ENCODE measurements at regions not wholly inside any gene's neighbourhood (a gene's known extent, or its start where the extent isn't known, plus 50 kb on each side); places are given as distances from the start of the nearest gene placed in this dataset.
"Not testable (repeated sequence)": the region's sequence is repeated elsewhere in the genome, so short reads cannot be mapped to it uniquely, and the experiment has no call there.

GRCh38 chr4:159950707-159951106 is 847.8 kb downstream of the RAPGEF2 start:
- no peak for DNase-seq

DNA sequence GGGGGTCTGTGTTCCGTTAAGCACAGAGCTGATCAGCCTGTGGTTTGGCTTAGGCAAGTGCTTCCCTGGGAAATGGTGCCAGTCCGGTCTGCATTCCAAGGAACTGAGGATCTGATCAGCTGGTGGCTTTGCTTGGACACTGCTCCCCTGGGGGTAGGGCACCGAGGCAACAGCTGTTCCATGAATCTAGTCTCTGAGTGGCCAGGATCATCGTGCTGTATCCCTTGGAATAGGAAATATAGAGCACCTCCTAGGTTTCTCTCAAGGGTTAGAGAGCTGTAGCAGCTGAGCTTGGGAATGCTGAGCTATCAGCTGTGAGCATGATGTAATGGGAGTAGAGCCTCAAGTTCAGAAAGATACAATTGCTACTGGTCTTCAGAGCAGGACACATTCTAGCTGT is 863.9 kb downstream of the RAPGEF2 start:
- no peak for DNase-seq

DNA sequence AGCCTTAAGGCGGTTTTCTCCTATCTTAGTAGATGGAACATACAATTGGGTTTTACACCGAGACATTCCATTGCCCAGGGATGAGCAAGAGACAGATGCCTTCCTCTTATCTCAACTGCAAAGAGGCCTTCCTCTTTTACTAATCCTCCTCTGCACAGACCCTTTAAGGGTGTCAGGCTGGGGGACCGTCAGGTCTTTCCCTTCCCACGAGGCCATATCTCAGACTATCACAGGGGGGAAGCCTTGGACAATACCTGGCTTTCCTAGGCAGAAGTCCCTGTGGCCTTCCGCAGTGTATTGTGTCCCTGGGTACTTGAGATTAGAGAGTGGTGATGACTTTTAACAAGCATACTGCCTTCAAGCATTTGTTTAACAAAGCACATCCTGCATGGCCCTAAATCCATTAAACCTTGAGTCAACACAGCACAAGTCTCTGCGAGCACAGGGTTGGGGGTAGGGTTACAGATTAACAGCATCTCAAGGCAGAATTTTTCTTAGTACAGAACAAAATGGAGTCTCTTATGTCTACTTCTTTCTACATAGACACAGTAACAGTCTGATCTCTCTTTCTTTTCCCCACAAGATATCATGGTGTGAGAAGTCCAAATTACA is 874.1 kb downstream of the RAPGEF2 start:
- DNase-seq, result not testable (repeated sequence)

DNA sequence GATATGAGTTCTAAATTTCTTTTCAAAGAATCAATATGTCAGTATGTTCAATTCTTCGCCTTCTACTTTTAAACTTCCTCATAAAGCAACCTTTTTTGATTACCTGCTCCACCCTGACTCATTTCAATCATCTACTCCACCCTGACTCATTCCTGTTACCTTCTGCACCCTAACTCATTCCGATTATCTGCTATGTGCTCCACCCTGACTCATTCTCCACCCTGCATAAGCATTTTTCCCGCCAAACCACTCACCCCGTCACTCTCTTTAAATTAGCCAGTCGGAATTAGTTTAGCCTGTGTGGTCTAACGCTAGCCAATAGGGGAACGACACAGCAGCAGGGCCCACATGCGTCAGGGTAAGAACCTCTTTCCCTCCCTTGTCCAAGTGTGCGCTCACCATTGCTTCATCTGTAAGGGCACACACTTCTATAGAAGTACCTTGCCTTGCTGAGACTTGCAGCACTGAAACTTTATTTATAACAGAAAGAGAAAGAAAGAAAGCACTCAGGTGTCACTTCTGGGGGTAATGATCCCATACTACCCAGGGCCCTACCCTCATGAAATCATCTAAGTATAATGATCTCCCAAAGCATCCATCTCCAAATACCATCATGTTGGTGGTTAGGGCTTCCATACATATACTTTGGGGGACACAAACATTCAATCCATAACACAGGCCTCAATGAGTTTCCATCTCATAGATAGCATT is 875.2 kb downstream of the RAPGEF2 start:
- DNase-seq, result no peak

DNA sequence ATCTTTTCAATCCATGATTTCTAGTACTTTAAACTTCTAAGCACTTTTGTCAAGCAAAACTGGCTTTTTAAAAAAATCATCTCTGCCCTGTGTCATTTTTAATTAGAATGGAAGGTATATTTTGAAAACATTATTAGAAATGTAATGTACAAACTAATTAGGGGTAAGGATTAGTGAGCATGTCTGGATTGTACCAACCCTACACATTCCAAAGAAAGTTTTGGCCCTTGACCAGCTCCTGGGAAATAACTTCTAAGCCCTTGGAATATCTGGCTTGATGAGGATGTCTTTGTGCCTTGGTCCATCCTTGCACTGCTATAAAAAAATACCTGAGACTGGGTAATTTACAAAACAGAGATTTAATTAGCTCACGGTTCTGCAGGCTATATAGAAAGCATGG is 876.5 kb downstream of the RAPGEF2 start:
- DNase-seq, result no peak

GRCh38 chr4:159979953-159980352 is 877.1 kb downstream of the RAPGEF2 start:
- DNase-seq, result no peak

DNA sequence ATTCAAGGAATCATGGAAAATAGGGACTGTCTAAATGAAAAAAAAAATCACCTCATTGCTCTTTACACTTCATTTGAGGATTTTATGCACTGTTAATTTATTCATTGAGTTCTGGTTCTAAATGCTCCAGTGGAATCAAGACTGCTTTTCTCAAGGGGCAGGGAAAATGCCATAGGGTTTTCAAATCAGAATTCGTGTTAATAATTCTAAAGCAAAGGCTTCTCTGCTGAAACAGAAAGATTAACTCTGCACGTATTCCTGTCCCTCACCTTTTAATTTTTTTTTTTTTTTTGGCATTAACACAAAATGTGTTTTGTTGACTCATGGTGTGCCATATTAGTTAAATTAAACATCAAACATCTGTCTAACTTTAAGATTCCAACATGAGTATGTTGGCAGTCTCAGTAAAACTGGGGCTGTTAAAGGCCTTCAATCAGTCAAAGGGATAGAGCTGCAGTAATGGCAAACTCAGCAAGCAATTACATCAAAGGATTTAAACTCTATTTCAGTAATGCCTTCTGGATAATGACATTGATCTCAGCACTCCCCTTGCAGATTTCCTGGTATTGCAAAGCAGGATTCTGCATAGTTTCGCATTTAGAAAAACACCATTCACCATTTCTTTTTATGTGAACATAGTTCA is 878.1 kb downstream of the RAPGEF2 start:
- DNase-seq, result no peak

GRCh38 chr4:159981469-159981856 is 878.6 kb downstream of the RAPGEF2 start:
- no peak for DNase-seq

- no peak for DNase-seq
These were observed 880.2 kb downstream of the RAPGEF2 start for GRCh38 chr4:159983082-159983481.

- DNase-seq, result no peak
These were observed 907.0 kb downstream of the RAPGEF2 start for GRCh38 chr4:160009656-160010493.

- no peak for DNase-seq
These were observed 917.1 kb downstream of the RAPGEF2 start for GRCh38 chr4:160019936-160020335.

DNA sequence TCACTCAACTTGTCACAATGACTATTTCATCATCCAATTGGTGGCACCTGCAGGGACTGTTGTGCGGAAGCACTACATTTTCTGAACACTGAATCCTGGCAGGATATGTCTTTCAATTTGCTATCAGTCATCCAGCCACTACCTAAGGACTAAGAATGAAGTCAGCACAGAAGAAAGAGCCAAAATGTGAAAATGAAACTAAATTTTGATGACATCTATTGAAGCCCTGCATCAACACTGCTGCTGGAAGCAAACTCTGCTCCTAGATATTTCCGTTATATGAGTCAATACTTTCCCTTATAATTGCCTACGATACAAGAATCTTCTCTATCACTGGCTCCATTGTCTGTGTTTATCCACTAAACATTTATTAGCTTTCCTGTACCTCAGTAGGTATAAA is 917.9 kb downstream of the RAPGEF2 start:
- DNase-seq, result no peak

- DNase-seq, result no peak
These were observed 919.0 kb downstream of the RAPGEF2 start for GRCh38 chr4:160021870-160022269.

DNA sequence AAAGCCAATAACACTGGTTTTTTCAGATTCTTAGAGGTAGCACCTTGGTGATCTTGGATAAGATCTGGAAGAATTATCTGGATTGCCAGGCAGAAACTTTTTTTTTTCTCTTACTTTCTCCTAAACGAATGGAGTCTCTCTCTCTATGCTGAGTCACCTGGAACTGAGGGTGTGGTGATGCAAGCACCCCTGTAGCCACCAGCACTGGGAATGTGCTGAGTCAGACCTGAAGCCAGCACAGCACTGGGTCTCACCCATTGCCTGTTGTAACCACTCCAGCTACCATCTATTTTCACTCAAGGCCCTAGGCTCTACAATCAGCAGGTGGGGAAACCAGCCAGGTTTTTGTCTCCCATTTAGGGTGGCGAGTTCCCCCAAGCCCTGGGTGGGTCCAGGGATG is 923.8 kb downstream of the RAPGEF2 start:
- DNase-seq, result no peak

GRCh38 chr4:160034501-160034900 is 931.6 kb downstream of the RAPGEF2 start:
- DNase-seq, result no peak

GRCh38 chr4:160038615-160039014 is 935.7 kb downstream of the RAPGEF2 start:
- no peak for DNase-seq

- no peak for DNase-seq
These were observed 941.8 kb downstream of the RAPGEF2 start for GRCh38 chr4:160044693-160045092.

DNA sequence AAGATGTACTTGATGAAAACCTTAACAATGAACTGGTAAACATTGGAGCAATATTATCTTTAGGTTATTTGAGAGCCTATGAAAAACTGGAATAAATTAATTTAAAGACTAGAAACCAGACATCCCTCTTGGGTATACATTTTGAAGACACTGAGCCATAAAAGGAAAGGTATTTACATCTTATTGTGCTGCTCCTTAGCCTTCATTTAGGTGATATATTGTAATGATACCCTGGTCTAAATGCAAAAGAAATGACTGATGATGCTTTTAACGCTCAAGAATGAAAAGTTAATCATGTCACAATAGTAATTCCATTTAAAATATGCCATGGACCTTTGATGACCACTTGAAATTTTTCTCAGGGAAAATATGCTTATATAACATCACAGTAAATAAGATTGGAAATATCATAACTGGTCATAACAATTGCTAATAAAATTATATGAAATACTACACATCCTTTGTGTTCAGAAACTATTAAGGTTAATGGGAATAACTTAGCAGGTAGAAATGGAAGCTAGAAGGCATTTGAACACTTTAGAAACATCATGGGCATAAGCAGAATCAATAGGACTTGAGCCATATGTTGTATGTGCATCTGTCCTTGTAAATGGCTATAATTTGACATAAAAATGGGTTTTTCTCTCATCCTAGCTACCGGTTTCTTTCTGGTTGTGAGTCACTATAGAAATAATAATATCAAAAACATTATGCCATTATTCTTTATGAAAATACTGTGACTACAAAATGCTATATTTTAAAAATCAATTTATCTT is 979.7 kb downstream of the RAPGEF2 start:
- DNase-seq, result no peak

DNA sequence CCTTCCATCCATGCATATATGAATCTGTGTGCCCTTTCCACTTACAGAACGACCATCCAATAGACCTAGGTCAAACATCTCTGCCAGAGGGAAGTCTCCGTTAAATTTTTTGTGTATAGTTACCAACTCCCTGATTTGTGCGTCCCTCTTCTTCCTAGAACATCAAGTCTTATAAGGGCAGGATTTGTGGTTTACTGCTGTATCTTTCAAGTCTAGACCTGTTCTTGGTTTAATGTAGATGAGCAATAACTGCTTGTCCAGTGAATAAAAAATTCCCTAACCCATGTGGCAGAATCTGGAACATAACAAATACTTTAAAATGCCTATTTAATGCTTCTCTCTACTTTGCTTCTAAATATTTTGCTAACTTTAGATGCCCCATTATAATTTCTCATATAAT is 988.8 kb downstream of the RAPGEF2 start:
- no peak for DNase-seq

GRCh38 chr4:160100316-160100715 is 997.4 kb downstream of the RAPGEF2 start:
- DNase-seq, result no peak

DNA sequence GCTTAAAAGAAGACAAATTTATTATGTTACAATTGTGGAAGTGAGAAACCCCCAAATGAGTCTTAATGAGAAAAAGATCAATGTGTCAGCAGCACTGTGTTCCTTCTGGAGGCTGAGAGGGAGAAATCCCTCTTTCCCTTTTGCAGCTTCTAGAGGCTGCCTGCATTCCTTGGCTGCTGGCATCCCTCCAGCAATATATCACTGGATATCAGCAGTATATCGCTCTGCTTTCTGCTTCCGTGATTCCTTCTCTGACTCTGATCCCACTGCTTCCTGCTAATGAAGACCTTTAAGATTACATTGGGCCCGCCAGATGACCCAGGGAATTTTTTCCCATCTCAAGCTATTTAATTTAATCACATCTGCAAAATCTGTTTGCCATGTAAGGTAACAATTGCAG is 1008.0 kb downstream of the RAPGEF2 start:
- no peak for DNase-seq

DNA sequence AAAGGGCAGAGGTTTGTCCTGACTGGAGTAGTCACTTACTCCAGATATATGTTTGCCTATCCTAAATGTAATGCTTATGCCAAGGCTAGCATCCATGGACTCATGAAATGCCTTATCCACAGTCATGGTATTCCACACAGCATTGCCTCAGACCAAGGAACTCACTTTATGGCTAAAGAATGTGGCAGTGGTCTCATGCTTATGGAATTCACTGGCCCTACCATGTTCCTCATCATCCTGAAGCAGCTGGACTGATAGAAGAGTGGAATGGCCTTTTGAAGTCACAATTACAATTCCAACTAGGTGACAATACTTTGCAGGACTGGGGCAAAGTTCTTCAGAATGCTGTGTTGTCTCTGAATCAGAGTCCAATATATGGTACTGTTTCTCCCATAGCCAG is 1014.8 kb downstream of the RAPGEF2 start:
- no peak for DNase-seq
